22Rv1 (cell line): ENCODE measurements at regions not wholly inside any gene's neighbourhood (a gene's known extent, or its start where the extent isn't known, plus 50 kb on each side); places are given as distances from the start of the nearest gene placed in this dataset.

ENCODE experiments used
- ZFX ChIP-seq: fragments of 450-650 bp; IDR thresholded peaks from 2 replicates; pipeline ENCODE4 v1.6.1; 2017; ENCODE audit warnings: antibody characterized with exemption, borderline replicate concordance
- TF ChIP-seq, protein P1 (sequence below): fragments of 450-650 bp; IDR thresholded peaks from 2 replicates; pipeline ENCODE4 v1.5.1; 2017; ENCODE audit warnings: mild to moderate bottlenecking

DNA sequence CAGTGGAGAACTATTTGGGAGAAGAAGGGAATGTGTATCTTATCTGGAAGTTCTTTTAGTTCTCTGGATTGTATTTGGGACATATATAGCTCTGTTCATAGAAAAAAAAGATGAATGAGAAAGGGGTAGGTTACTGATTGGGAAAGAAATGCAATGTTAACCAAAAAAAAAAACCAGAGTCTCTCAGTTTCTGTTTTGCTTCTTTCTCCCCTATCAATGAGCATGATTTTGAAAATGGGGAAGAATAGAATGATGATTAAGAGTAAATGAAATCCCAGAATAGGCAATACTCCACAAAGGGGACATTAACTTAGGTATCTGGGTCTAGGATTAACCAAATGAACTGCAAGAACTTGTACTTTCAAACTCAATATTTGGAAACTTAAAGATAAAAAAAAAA is 92.9 kb downstream of the RHOU start:
- TF ChIP-seq, protein P1, sequence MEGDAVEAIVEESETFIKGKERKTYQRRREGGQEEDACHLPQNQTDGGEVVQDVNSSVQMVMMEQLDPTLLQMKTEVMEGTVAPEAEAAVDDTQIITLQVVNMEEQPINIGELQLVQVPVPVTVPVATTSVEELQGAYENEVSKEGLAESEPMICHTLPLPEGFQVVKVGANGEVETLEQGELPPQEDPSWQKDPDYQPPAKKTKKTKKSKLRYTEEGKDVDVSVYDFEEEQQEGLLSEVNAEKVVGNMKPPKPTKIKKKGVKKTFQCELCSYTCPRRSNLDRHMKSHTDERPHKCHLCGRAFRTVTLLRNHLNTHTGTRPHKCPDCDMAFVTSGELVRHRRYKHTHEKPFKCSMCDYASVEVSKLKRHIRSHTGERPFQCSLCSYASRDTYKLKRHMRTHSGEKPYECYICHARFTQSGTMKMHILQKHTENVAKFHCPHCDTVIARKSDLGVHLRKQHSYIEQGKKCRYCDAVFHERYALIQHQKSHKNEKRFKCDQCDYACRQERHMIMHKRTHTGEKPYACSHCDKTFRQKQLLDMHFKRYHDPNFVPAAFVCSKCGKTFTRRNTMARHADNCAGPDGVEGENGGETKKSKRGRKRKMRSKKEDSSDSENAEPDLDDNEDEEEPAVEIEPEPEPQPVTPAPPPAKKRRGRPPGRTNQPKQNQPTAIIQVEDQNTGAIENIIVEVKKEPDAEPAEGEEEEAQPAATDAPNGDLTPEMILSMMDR: no peak
- TF ChIP-seq ZFX: no peak
